Endothelial cell of umbilical vein (primary cell): ENCODE measurements at regions not wholly inside any gene's neighbourhood (a gene's known extent, or its start where the extent isn't known, plus 50 kb on each side); places are given as distances from the start of the nearest gene placed in this dataset.

ENCODE experiments used
- BruUV-seq: library from RNA; stranded (reverse); fragments of 400-500 nt; replicated peaks from 2 replicates; lab custom pipeline; 2021; lab: Mats Ljungman, UMichigan
- CTCF ChIA-PET: fragments of 300-600, 350-600 bp; sonication (Branson Sonifier 250); formaldehyde crosslinking; loops from one replicate; lab custom pipeline; 2021; ENCODE audit warnings: antibody characterized with exemption, inconsistent platforms; lab: Charles Lee
- POLR2A ChIA-PET: fragments of 300-600, 350-600 bp; sonication (Branson Sonifier 250); formaldehyde crosslinking; loops from one replicate; lab custom pipeline; 2021; ENCODE audit warnings: antibody characterized with exemption, inconsistent platforms; lab: Charles Lee
- DNase-seq: peaks from one replicate; pipeline ENCODE4 v3.0.0-alpha.2; 2011; ENCODE audit warnings: low read depth, low spot score
- FAIRE-seq: peaks from 2 replicates; lab custom pipeline; 2011; peaks lifted over from hg19 to GRCh38; lab: Jason Lieb, UNC
- H2AFZ ChIP-seq: 2 replicates; pipeline ENCODE4 v1.6.0; 2012; ENCODE audit warnings: low read depth, low read length, control low read depth, inconsistent platforms
- H3K27ac ChIP-seq: 2 replicates; pipeline ENCODE4 v1.5.1; 2011; ENCODE audit warnings: low read depth, mild to moderate bottlenecking, control low read depth, low read length, moderate library complexity; ENCODE audit not compliant: insufficient read depth
- H3K27me3 ChIP-seq, 2 experiments: 2 replicates each; pipeline versions ENCODE4 v1.6.0 to v1.6.1; 2011; ENCODE audit warnings: low read length in 2 of 2, mixed read lengths in 1 of 2; ENCODE audit not compliant: control insufficient read depth in 2 of 2, insufficient read depth in 2 of 2
- H3K36me3 ChIP-seq, 2 experiments: 2 replicates in 1 of 2; 3 replicates in 1 of 2; pipeline ENCODE4 v1.5.1; 2011; ENCODE audit warnings: low read length in 2 of 2, mild to moderate bottlenecking in 1 of 2, moderate library complexity in 1 of 2; ENCODE audit not compliant: control insufficient read depth in 2 of 2, insufficient read depth in 2 of 2; ENCODE audit errors: extremely low read depth in 1 of 2
- H3K4me1 ChIP-seq: 3 replicates; pipeline ENCODE4 v1.5.1; 2011; ENCODE audit warnings: mild to moderate bottlenecking, low read length; ENCODE audit not compliant: control insufficient read depth, insufficient read depth; ENCODE audit errors: extremely low read depth
- H3K4me2 ChIP-seq: 2 replicates; pipeline ENCODE4 v1.6.1; 2011; ENCODE audit warnings: low read length, control low read depth, mixed read lengths; ENCODE audit not compliant: insufficient read depth
- H3K4me3 ChIP-seq, 3 experiments: fragments of 200-600 bp in 1 of 3; sonication (generic), shearing (Covaris generic) in 1 of 3; replicated peaks in 1 of 3; 2 replicates each; pipeline ENCODE4 v1.5.1; 2011 to 2016; ENCODE audit warnings: control low read depth in 3 of 3, low read length in 3 of 3, mild to moderate bottlenecking in 2 of 3, inconsistent platforms in 1 of 3, low read depth in 1 of 3, moderate library complexity in 1 of 3; ENCODE audit not compliant: insufficient read depth in 1 of 3
- H3K79me2 ChIP-seq: 2 replicates; pipeline ENCODE4 v1.6.0; 2012; ENCODE audit warnings: low read length, inconsistent platforms; ENCODE audit not compliant: control insufficient read depth, insufficient read depth
- H3K9ac ChIP-seq: replicated peaks from 2 replicates; pipeline ENCODE3; 2011; ENCODE audit warnings: low read length, control low read depth; ENCODE audit not compliant: insufficient read depth; ENCODE audit errors: extremely low read depth
- H3K9me1 ChIP-seq: replicated peaks from 3 replicates; pipeline ENCODE4 v1.6.0; 2011; ENCODE audit warnings: mild to moderate bottlenecking, low read length; ENCODE audit not compliant: control insufficient read depth, insufficient read depth; ENCODE audit errors: extremely low read depth
- H3K9me3 ChIP-seq: replicated peaks from 2 replicates; pipeline ENCODE4 v1.5.1; 2012; ENCODE audit warnings: low read length, inconsistent platforms; ENCODE audit not compliant: control insufficient read depth, insufficient read depth
- H4K20me1 ChIP-seq: replicated peaks from 2 replicates; pipeline ENCODE3; 2011; ENCODE audit warnings: mild to moderate bottlenecking, low read length; ENCODE audit not compliant: control insufficient read depth, insufficient read depth; ENCODE audit errors: extremely low read depth
- EZH2 ChIP-seq: IDR thresholded peaks from 2 replicates; pipeline ENCODE4 v1.6.1; 2012; ENCODE audit warnings: borderline replicate concordance, low read depth, mild to moderate bottlenecking, moderate library complexity, low read length, inconsistent platforms; ENCODE audit not compliant: severe bottlenecking
- FOS ChIP-seq: IDR thresholded peaks from 2 replicates; pipeline ENCODE4 v1.6.1; 2011; ENCODE audit warnings: mild to moderate bottlenecking, low read length, moderate library complexity, borderline replicate concordance; ENCODE audit not compliant: insufficient read depth
- GATA2 ChIP-seq: IDR thresholded peaks from 2 replicates; pipeline ENCODE4 v1.7.0; 2011; ENCODE audit warnings: low read depth, mild to moderate bottlenecking, moderate library complexity, mixed read lengths, low read length; ENCODE audit not compliant: insufficient read length, insufficient read depth
- JUN ChIP-seq: IDR thresholded peaks from 2 replicates; pipeline ENCODE4 v1.6.1; 2011; ENCODE audit warnings: borderline replicate concordance, low read depth; ENCODE audit not compliant: insufficient read length, insufficient read depth
- MYC ChIP-seq: IDR thresholded peaks from one replicate; pipeline ENCODE4 v1.6.1; 2011; ENCODE audit warnings: mild to moderate bottlenecking, low read depth, low read length
- POLR2A ChIP-seq: IDR thresholded peaks from 2 replicates; pipeline ENCODE4 v1.6.1; 2012; ENCODE audit warnings: low read depth, mild to moderate bottlenecking, control low read depth, low read length
- POLR2AphosphoS5 ChIP-seq: IDR thresholded peaks from 2 replicates; pipeline ENCODE4 v1.6.1; 2012; ENCODE audit warnings: low read depth, mild to moderate bottlenecking, control low read depth, low read length, moderate library complexity; ENCODE audit not compliant: insufficient read depth
- dilution Hi-C: fragments of 300-500 bp; cut with MboI; formaldehyde crosslinking; loops from one replicate; pipeline ENCODE4 v1.15.0; 2019; ENCODE audit warnings: low sequenced_read_pairs; ENCODE audit not compliant: extremely low pct_ligation_motif_present
- intact Hi-C: fragments of 100-400 bp; cut with micrococcal nuclease; formaldehyde crosslinking; loops from one replicate; pipeline ENCODE4 v1.10.0; 2022
- TF ChIP-seq, protein P1 (sequence below): IDR thresholded peaks from 2 replicates; pipeline ENCODE4 v1.6.1; 2011; ENCODE audit not compliant: insufficient read depth, insufficient read length
- TF ChIP-seq, protein P2 (sequence below), 2 donors: IDR thresholded peaks; 1 replicate in 1 of 2; 2 replicates in 1 of 2; pipeline ENCODE4 v1.5.1; 2011; ENCODE audit warnings: low read length in 2 of 2, mild to moderate bottlenecking in 2 of 2, moderate library complexity in 2 of 2, control low read depth in 1 of 2, inconsistent platforms in 1 of 2, low read depth in 1 of 2; ENCODE audit not compliant: insufficient read depth in 1 of 2; ENCODE audit errors: extremely low read depth in 1 of 2

GRCh38 chr15:26020871-26021270, 157.7 kb upstream of the ATP10A start:
- Histone ChIP-seq H3K9me1 (no peaks in the 10 kb centered on the region), H3K36me3 (no peaks in the 10 kb centered on the region), H4K20me1 (no peaks in the 10 kb centered on the region), H3K27ac (no peak overlapping the region), H3K79me2 (no peaks in the 10 kb centered on the region), H3K4me3 (no peak overlapping the region), H3K4me1 (no peaks in the 10 kb centered on the region), H3K4me2 (no peak overlapping the region), H3K9ac (no peak overlapping the region), H2AFZ (no peak overlapping the region), H3K9me3 (peaks cover 9% of the 10 kb centered on the region), H3K27me3 (no peaks in the 10 kb centered on the region)
- BruUV-seq: no TSS peak
- no peak for FAIRE-seq
- no peak for TF ChIP-seq FOS
- TF ChIP-seq, protein P1, sequence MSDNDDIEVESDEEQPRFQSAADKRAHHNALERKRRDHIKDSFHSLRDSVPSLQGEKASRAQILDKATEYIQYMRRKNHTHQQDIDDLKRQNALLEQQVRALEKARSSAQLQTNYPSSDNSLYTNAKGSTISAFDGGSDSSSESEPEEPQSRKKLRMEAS: no peak
- TF ChIP-seq MYC: no peak
- no peak for TF ChIP-seq POLR2AphosphoS5
- no peak for TF ChIP-seq POLR2A
- no peak for TF ChIP-seq GATA2
- intact Hi-C loops: no loop called here
- dilution Hi-C loops: no loop called here
- DNase-seq: no peak
- CTCF ChIA-PET: no interaction called here
- POLR2A ChIA-PET: no interaction called here

GRCh38 chr15:26017665-26018064, 154.5 kb upstream of the ATP10A start:
- dilution Hi-C loops (no loop called here), intact Hi-C loops (no loop called here)
- H3K9me1 ChIP-seq: no peaks in the 10 kb centered on the region
- no peaks in the 10 kb centered on the region for H3K4me1 ChIP-seq
- no peak overlapping the region for H3K27ac ChIP-seq
- H3K79me2 ChIP-seq: no peaks in the 10 kb centered on the region
- H3K27me3 ChIP-seq: no peaks in the 10 kb centered on the region
- H3K9me3 ChIP-seq: peaks cover 9% of the 10 kb centered on the region
- H3K4me2 ChIP-seq: no peak overlapping the region
- no peak overlapping the region for H3K4me3 ChIP-seq
- POLR2A ChIA-PET: no interaction called here
- no TSS peak for BruUV-seq
- no peak for FAIRE-seq
- no peak overlapping the region for H3K9ac ChIP-seq
- DNase-seq: no peak
- CTCF ChIA-PET: interaction anchor here (0.6 kb wide), 1 partner anchor 137 kb away, joined by 3 read pairs; no protein-coding TSS in a partner anchor
- H2AFZ ChIP-seq: no peak overlapping the region
- TF ChIP-seq JUN: no peak
- TF ChIP-seq POLR2A: no peak
- no peak for TF ChIP-seq GATA2
- TF ChIP-seq, protein P2, sequence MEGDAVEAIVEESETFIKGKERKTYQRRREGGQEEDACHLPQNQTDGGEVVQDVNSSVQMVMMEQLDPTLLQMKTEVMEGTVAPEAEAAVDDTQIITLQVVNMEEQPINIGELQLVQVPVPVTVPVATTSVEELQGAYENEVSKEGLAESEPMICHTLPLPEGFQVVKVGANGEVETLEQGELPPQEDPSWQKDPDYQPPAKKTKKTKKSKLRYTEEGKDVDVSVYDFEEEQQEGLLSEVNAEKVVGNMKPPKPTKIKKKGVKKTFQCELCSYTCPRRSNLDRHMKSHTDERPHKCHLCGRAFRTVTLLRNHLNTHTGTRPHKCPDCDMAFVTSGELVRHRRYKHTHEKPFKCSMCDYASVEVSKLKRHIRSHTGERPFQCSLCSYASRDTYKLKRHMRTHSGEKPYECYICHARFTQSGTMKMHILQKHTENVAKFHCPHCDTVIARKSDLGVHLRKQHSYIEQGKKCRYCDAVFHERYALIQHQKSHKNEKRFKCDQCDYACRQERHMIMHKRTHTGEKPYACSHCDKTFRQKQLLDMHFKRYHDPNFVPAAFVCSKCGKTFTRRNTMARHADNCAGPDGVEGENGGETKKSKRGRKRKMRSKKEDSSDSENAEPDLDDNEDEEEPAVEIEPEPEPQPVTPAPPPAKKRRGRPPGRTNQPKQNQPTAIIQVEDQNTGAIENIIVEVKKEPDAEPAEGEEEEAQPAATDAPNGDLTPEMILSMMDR (IDR thresholded peaks at IDR 0.05; ENCODE audit: extremely low read depth in 1 of 2, insufficient read depth in 1 of 2, low read depth in 1 of 2, low read length in 2 of 2): no peak
- no peak for TF ChIP-seq FOS
- TF ChIP-seq, protein P1: no peak
- TF ChIP-seq POLR2AphosphoS5: no peak
- TF ChIP-seq EZH2: no peak
- TF ChIP-seq MYC: no peak
- H3K36me3 ChIP-seq: no peaks in the 10 kb centered on the region
- H4K20me1 ChIP-seq: no peaks in the 10 kb centered on the region
